ENCODE measurements at regions not wholly inside any gene's neighbourhood (a gene's known extent, or its start where the extent isn't known, plus 50 kb on each side); places are given as distances from the start of the nearest gene placed in this dataset.
A peak's percentile ranks its signal among the peaks of the same experiment; 100 is the strongest.
"Not testable (repeated sequence)": the region's sequence is repeated elsewhere in the genome, so short reads cannot be mapped to it uniquely, and the experiment has no call there.

DNA sequence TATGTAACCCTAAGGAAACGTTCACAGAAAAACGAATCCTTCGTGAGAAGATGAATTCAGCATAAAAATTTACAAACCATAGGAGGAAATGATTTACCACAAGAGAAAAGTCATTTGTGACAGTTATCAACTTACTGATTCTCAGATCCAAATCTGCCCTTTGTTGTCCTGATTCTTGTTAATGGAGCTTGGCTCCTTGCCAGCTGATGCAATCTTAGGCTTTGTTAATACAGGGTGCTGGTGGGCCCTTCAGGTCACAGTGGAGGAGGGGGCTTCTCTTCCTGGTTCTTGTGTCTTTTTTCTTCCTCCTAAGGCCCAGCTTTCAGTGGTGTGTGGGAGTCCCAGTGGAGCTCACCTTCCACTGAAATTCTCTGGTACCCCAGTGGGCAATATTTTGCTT, 108.4 kb upstream of the MAP3K7 start:
- DNase-seq (ENCODE audit: low spot score), result no peak

- DNase-seq (ENCODE audit: low spot score), result no peak
These were observed 107.9 kb upstream of the MAP3K7 start for GRCh38 chr6:90694802-90695201.

DNA sequence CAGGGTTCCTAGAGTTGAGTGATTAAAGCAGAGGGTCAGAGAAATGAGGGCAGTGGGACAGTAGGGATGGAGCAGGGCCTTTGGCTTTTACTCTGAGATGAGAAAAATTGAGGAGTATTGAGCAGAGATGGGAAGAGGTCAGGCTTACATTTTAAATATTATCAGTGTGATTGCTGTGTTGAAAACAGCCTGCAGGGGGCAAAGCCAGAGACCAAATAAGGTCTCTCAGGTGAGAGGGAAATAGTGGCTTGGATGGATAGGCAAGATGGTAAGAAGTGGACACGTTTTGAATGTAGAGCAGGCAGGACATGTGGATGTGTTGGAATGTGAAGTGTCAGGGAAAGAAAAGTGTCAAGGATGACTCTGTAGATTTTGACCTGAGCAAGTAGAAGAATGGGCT, 105.0 kb upstream of the MAP3K7 start:
- no peak for DNase-seq (ENCODE audit: low spot score)

DNA sequence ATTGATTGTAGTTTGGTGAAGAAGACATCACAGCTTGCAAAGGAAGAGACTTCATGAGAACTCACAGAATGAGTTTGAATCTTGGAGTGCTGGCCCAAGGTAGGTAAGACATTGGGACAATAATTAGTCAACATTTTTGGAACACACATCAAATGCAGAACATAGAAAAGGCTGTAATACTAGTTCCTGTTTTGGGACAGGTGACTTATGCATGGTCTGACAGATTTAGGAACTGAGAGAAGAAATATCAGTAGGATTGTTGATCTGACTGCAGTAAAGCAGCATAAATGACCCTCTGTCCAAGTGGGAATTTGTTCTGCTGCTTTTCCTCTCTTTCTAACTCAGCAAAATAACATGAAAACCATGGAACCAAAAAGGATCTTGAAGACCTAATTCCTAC, 102.3 kb upstream of the MAP3K7 start:
- no peak for DNase-seq (ENCODE audit: low spot score)

DNA sequence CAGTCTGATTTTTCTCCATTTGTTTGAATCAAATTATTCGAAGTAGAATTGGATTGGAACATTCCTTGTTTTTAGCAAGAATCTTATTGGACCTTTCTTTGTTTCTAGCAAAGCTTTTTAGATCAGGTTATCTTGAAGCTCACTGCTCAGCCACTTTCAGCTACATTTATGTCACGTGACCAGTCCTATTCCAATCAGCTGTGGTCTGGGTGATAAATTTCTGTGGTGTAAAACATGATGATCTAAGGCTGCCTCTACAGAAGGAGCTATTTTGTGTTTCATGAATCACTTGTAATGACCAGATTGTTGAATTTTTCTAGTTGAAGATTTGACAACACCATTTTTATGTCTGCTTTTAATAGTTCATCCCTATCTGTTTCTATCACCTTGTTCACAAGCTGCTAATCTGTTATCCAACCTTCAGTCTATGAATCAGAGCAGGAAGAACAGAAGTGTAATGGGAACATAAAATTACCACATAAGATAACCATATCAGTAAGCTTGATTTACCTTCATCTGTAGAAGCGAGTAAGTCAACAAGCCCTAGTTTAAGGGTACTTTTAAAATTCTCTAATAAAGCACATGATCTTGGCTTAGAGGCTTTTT, 101.0 kb upstream of the MAP3K7 start:
- DNase-seq (ENCODE audit: low spot score), result no peak

DNA sequence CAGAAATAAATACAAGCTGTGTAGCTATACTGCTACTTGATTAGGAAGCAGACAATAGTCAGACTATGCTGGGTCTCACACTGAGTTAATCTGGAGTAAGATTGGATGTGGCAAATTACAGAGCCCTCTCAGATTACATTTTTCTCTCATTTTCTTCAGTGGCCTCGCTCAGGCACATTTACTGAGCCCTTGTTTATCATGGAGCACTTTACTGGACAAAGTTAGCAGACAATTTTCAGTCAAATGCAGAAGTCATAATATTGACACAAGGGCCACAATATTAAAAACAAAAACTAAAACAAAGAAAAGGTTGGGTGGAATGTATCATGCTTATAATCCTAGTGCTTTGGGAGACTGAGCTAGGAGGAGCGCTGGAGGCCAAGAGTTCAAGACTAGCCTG, 95.0 kb upstream of the MAP3K7 start:
- DNase-seq (ENCODE audit: low spot score), result no peak

- DNase-seq (ENCODE audit: low spot score), result no peak
These were observed 91.3 kb upstream of the MAP3K7 start for GRCh38 chr6:90678049-90678779.

DNA sequence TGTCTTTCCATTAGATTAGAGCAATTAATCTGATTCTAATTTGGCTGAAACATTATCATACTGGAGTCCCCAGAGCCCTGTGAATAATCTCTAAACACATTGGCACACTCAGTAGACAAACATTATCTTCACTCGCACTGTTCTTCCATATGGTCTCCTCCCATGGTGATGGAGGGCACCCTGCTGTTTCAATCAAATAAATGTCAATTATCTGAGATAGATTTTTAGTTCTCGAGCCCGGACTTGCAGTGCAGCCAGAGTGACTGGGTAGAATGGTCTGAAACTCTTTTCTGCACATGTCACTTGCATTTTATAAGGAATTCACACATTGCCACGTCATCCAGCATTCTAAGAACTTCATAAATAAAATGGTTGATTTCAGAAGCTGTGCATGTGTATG, 90.6 kb upstream of the MAP3K7 start:
- no peak for DNase-seq (ENCODE audit: low spot score)

GRCh38 chr6:90676516-90677300, 89.8 kb upstream of the MAP3K7 start:
- no peak for DNase-seq (ENCODE audit: low spot score)

- DNase-seq (ENCODE audit: low spot score), result not testable (repeated sequence)
These were observed 88.2 kb upstream of the MAP3K7 start for GRCh38 chr6:90675107-90675506.

DNA sequence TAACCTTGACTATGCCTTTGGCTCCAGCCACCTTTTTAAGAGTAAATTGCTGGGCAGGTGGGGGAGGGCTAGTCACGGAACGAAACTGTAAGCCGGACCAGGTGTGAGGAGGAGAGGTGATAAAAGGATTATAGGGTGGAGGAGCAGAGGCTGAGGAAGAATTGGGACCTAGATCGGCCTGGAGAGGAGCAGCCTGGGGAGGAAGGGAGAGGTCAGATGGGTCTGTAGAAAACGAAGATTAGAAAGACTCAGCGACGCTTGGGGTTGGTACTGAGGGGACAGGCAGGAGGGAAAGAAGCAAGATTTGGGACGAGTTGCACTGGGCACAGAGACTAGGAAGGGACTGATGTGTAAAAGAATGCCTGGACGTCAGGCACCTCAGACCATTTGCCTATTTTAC, 87.2 kb upstream of the MAP3K7 start:
- not testable (repeated sequence) for DNase-seq (ENCODE audit: low spot score)

DNA sequence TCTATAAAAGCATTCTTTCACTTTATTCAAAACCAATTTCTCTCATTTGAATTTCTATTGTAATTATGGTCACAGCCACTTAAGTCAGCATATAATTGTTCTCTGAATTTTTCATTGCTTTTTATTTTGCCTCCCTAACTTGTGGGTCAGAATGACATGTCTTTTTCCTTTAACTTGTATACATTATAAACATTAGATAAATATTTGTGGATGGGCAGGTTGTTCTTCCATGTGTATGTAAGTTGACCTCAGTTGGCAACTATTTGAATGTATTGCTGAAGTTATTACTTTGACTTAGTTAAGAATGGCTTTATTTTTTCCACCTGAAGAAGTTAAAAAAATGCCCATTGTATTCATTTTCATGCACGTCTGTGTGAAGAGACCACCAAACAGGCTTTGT, 83.0 kb upstream of the MAP3K7 start:
- no peak for DNase-seq (ENCODE audit: low spot score)

- no peak for DNase-seq (ENCODE audit: low spot score)
These were observed 82.5 kb upstream of the MAP3K7 start for GRCh38 chr6:90669420-90669819.

- no peak for DNase-seq (ENCODE audit: low spot score)
These were observed 81.3 kb upstream of the MAP3K7 start for GRCh38 chr6:90668141-90668540.

- DNase-seq (ENCODE audit: low spot score), result peak; percentile 11
These were observed 77.0 kb upstream of the MAP3K7 start for GRCh38 chr6:90663873-90664272.

DNA sequence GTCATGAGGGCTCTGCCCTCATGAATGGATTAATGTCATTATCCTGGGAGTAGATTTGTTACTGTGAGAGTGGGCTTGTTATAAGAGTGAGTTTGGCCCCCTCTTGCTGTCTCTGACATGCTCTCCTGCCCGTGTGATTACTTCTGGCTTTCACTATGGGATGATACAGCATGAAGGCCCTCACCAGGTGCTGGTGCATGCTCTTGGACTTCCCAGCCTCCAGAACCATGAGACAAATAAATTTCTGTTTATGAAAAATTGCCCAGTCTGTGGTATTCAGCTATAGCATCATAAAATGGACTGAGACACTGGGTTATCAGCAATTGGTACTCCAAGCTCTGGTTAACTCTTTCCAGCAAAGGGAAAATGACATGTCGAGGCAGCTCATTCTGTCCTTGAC, 76.2 kb upstream of the MAP3K7 start:
- DNase-seq (ENCODE audit: low spot score), result no peak

GRCh38 chr6:90660931-90661330, 74.1 kb upstream of the MAP3K7 start:
- DNase-seq (ENCODE audit: low spot score), result no peak

GRCh38 chr6:90658497-90658896, 71.6 kb upstream of the MAP3K7 start:
- DNase-seq (ENCODE audit: low spot score), result no peak

DNA sequence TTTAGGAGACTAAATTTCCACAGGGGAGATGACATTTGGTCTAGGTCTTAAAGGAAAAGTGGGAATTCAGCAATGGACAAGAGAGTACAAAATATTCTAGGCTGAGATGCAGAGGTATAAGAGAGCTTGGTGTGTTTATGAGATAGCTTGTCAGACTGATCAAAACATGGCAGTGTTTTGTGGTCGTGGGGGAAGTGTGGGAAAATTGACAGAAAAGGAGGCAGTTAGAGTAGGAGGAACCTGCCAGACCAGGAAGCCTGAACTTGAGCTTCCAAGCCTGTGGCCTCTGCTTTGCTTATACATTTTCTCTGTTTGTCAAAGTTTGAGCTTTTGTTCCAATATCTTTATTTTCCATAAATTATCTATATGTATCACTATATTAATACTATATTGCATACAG, 69.5 kb upstream of the MAP3K7 start:
- no peak for DNase-seq (ENCODE audit: low spot score)

DNA sequence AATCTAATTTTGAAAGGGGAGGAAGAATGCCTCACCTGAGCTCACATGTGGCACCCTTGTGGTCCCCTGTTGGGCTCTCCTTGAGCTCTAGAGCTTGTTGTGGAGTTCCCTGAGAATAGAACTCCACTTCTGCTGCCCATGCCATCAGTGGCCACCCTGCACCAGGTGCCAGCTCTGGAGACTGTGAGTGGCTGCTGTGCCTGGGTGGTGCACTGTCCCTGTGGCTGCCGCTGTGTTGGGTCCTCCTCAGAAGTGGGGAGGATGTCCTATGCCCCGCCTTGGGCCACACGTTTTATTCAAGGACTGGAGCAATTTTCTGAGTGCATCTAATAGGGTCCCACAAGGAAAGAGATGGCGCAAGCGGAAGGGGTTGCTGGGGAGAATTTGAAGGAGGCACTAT, 67.9 kb upstream of the MAP3K7 start:
- no peak for DNase-seq (ENCODE audit: low spot score)

- no peak for DNase-seq (ENCODE audit: low spot score)
These were observed 67.3 kb upstream of the MAP3K7 start for GRCh38 chr6:90654166-90654565.

- no peak for DNase-seq (ENCODE audit: low spot score)
These were observed 66.9 kb upstream of the MAP3K7 start for GRCh38 chr6:90653750-90654149.

Measured in HT-29 (cell line).